ENCODE measurements at regions not wholly inside any gene's neighbourhood (a gene's known extent, or its start where the extent isn't known, plus 50 kb on each side); places are given as distances from the start of the nearest gene placed in this dataset.

- Mint-ChIP-seq H3K9me3 (peaks cover 23% of the 10 kb centered on the region), H3K27ac (no peak overlapping the region), H3K4me3 (no peak overlapping the region), H3K4me1 (peaks cover 44% of the 10 kb centered on the region), H3K27me3 (ENCODE audit: insufficient read depth, low read depth, poor library complexity) (peaks cover 8% of the 10 kb centered on the region), H3K36me3 (ENCODE audit: low read depth) (peaks cover 13% of the 10 kb centered on the region)
- no peaks in the 10 kb centered on the region for H3F3A ChIP-seq (replicated peaks; ENCODE audit: low read depth)
- 0 out of 2 replicates have a peak, but pooled peaks cover 5% of the 10 kb centered on the region for H3K36me3 ChIP-seq (ENCODE audit: insufficient read depth)
- ATAC-seq = no peak
- 0 out of 2 replicates have a peak, but pooled peaks cover 3% of the 10 kb centered on the region for H3K9me2 ChIP-seq (ENCODE audit: insufficient read depth)
- no peak overlapping the region for H3K4me3 ChIP-seq
- 0 out of 2 replicates have a peak overlapping the region, but pooled peaks have one; percentile 24 for H3K27ac ChIP-seq (ENCODE audit: low read depth)
- H3K4me1 ChIP-seq (ENCODE audit: insufficient read depth) = peaks cover 21% of the 10 kb centered on the region
- no peak for TF ChIP-seq NANOG (IDR thresholded peaks at IDR 0.05; ENCODE audit: borderline replicate concordance)
- TF ChIP-seq STAT1 (IDR thresholded peaks at IDR 0.05; ENCODE audit: unreplicated experiment) = no peak
- TF ChIP-seq ZNF114 (CRISPR knock-in tag; IDR thresholded peaks at IDR 0.05) = no peak
- no peak for TF ChIP-seq ZNF331 (CRISPR knock-in tag; IDR thresholded peaks at IDR 0.05; ENCODE audit: low read depth)
- TF ChIP-seq CREB1 (CRISPR knock-in tag; IDR thresholded peaks at IDR 0.05; ENCODE audit: low read depth) = no peak
- no peak for TF ChIP-seq EZH2 (IDR thresholded peaks at IDR 0.05; ENCODE audit: low read depth, unreplicated experiment)
- no peak for TF ChIP-seq EZH2phosphoT487 (IDR thresholded peaks at IDR 0.05; ENCODE audit: unreplicated experiment)
- no peak for TF ChIP-seq REST (IDR thresholded peaks at IDR 0.05; ENCODE audit: unreplicated experiment)
- no peak for TF ChIP-seq CTCF (conservative IDR thresholded peaks at IDR 0.05; ENCODE audit: low read depth in 2 of 2)
- TF ChIP-seq JUNB (IDR thresholded peaks at IDR 0.05; ENCODE audit: unreplicated experiment) = no peak
- no peak for TF ChIP-seq ZNF462 (CRISPR knock-in tag; IDR thresholded peaks at IDR 0.05)
- TF ChIP-seq ETS1 (IDR thresholded peaks at IDR 0.05) = no peak
- TF ChIP-seq POLR2AphosphoS5 (IDR thresholded peaks at IDR 0.05; ENCODE audit: low read depth) = no peak
- H3K27me3 ChIP-seq (ENCODE audit: insufficient read depth) = no peaks in the 10 kb centered on the region
- no peaks in the 10 kb centered on the region for H3K79me2 ChIP-seq (replicated peaks; ENCODE audit: insufficient read depth)
- H2AFZ ChIP-seq = 0 out of 2 replicates have a peak overlapping the region, but pooled peaks have one; percentile 3
- DNase-seq (ENCODE audit: low spot score) = no peak
- H4K20me1 ChIP-seq (replicated peaks; ENCODE audit: insufficient read depth) = no peaks in the 10 kb centered on the region
- H3K4me2 ChIP-seq = no peak overlapping the region
Observed at GRCh38 chr21:39029086-39029755, 154.0 kb downstream of the PSMG1 start.
